Heart left ventricle (tissue), 16 donors: ENCODE measurements at regions not wholly inside any gene's neighbourhood (a gene's known extent, or its start where the extent isn't known, plus 50 kb on each side); places are given as distances from the start of the nearest gene placed in this dataset.
A peak's percentile ranks its signal among the peaks of the same experiment; 100 is the strongest.

Experiments
- ATAC-seq, 4 donors: fragments of 200-7000 bp; cut with Tn5 transposase; one replicate each; pipeline ENCODE4 v1.9.1; 2020 to 2022; ENCODE audit warnings: moderate library complexity in 4 of 4, mild to moderate bottlenecking in 3 of 4, moderate number of reproducible peaks in 1 of 4
- DNase-seq, 5 donors: peaks; one replicate each; pipeline ENCODE4 v3.0.0-alpha.2; 2020
- H3K27ac ChIP-seq, 12 donors: fragments of 200-600 bp; sonication (generic) in 4 of 12; one replicate each; pipeline versions ENCODE4 v1.5.0 to v1.8.0; 2016 to 2022; ENCODE audit warnings: mild to moderate bottlenecking in 2 of 12
- H3K27me3 ChIP-seq, 9 donors: fragments of 200-600 bp; sonication (generic) in 2 of 9; one replicate each; pipeline versions ENCODE4 v1.5.1 to v1.8.0; 2016 to 2022; ENCODE audit warnings: mild to moderate bottlenecking in 3 of 9
- H3K36me3 ChIP-seq, 9 donors: fragments of 200-600 bp; sonication (generic) in 2 of 9; one replicate each; pipeline versions ENCODE4 v1.5.0 to v1.8.0; 2018 to 2022; ENCODE audit warnings: mild to moderate bottlenecking in 2 of 9
- H3K4me1 ChIP-seq, 12 donors: fragments of 200-600 bp; sonication (generic) in 4 of 12; one replicate each; pipeline versions ENCODE4 v1.5.0 to v1.8.0; 2016 to 2022; ENCODE audit warnings: mild to moderate bottlenecking in 3 of 12
- H3K4me3 ChIP-seq, 12 donors: fragments of 200-600 bp; sonication (generic) in 4 of 12; one replicate each; pipeline versions ENCODE4 v1.5.0 to v1.8.0; 2017 to 2022; ENCODE audit warnings: mild to moderate bottlenecking in 9 of 12, moderate library complexity in 4 of 12
- H3K9me3 ChIP-seq, 12 donors: fragments of 200-600 bp; sonication (generic) in 4 of 12; one replicate each; pipeline versions ENCODE4 v1.5.0 to v1.8.0; 2016 to 2022; ENCODE audit warnings: mild to moderate bottlenecking in 1 of 12
- POLR2A ChIP-seq, 2 donors: fragments of 450-650 bp; IDR thresholded peaks; one replicate each; pipeline ENCODE4 v1.6.1; 2017; ENCODE audit warnings: antibody characterized with exemption in 2 of 2, mild to moderate bottlenecking in 2 of 2, moderate library complexity in 2 of 2
- WGBS, 4 donors: extraction: QIAGEN DNeasy Blood & Tissue Kit in 2 of 4; methylation state at CpG; one replicate each; pipeline versions ENCODE4 v1.1.5 to v1.1.7; 2013 to 2018; 5-methylcytosine and 5-hydroxymethylcytosine counted together
- intact Hi-C, 10 donors: fragments of 100-400 bp; cut with DNase I; formaldehyde crosslinking; loops; one replicate each; pipeline versions ENCODE4 v1.11.1 to v1.14.2; 2022
- TF ChIP-seq, protein P1 (sequence below), 12 donors: fragments of 200-600 bp; sonication (generic) in 4 of 12; IDR thresholded peaks; one replicate each; pipeline versions ENCODE4 v1.5.0 to v1.8.0; 2018 to 2022; ENCODE audit warnings: antibody characterized with exemption in 12 of 12, mild to moderate bottlenecking in 5 of 12
- donor health status: ischemic (EF 13 %, LVEDD 7.1; RV severe dilation, severe dysfunction).
- donor health status: healthy with polysubstance abuse.
- donor health status: DM: no; HTN: yes; CAD: no.
- donor health status: DM: no; HTN: no; CAD: no.
- donor health status: ischemic (EF 25% LVEDD 6.9; RV normal size, moderate dysfunction).
- donor health status: ischemic (EF 25% LVEDD 5.7; RV mildly dilated, moderate dysfunction).
- donor health status: healthy.
- donor health status: DM: yes; HTN: yes; CAD: no.
- donor health status: ischemic (EF 35%, LVEDD 5.7; RV mildly dilated, moderate dysfunction).
- donor health status: nonischemic (EF 11% LVEDD 7.7; RV severe dilation, severe dysfunction).
- donor health status: DM: yes; HTN: yes; CAD: no.
- donor health status: PGD.
- donor health status: ischemic (EF 29% LVEDD 5.4; RV normal size, mild dysfunction).
- donor health status: nonischemic (EF 23%, LVEDD 6.1; RV moderate dilation, normal function).

DNA sequence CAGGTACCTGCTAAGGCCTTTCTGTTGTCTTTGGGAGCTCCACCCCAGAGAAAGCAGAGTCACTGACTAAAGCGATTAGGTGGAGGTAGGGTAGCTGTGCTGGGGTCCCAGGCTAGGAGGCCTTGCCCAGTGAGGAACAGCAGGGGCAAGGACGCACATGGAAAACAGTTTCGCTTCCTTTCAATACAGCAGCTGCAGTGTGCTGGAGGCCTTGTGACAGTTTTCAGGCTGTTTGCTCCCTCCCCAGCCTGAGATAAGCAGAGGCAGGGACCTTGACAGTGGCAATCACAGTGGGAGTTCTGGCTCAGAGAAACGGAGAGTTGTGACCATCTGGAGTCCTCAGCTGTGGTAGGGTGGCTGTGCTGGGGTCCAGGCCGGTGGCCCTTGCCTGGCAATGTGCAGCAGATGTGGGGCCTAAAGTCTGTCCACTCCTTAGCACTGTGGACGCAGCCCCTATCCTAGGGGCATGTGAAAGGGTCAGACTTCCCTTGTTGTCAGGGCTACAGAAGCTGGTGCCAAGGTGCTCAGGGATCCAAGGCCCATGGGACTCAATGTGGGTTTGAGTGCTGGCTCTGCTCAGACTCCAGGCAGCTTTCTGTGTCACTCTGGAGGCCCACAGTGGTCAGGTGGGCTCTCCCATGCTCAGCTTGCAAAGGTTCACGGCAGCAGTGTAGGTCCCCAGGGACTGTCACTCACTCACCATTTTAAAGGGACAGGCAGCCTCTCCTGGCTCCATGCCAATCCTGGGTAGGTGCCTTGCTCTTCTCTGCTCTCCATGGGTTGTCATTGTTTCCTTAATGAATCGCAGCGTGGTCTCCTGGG lies 534.9 kb upstream of the FMR1 start:
- Histone ChIP-seq H3K4me1 (no peaks in the 10 kb centered on the region), H3K4me3 (no peak overlapping the region), H3K9me3 (no peaks in the 10 kb centered on the region), H3K27ac (no peak overlapping the region), H3K27me3 (no peaks in the 10 kb centered on the region), H3K36me3 (no peaks in the 10 kb centered on the region)
- no peak for TF ChIP-seq POLR2A (IDR thresholded peaks at IDR 0.05)
- TF ChIP-seq, protein P1, sequence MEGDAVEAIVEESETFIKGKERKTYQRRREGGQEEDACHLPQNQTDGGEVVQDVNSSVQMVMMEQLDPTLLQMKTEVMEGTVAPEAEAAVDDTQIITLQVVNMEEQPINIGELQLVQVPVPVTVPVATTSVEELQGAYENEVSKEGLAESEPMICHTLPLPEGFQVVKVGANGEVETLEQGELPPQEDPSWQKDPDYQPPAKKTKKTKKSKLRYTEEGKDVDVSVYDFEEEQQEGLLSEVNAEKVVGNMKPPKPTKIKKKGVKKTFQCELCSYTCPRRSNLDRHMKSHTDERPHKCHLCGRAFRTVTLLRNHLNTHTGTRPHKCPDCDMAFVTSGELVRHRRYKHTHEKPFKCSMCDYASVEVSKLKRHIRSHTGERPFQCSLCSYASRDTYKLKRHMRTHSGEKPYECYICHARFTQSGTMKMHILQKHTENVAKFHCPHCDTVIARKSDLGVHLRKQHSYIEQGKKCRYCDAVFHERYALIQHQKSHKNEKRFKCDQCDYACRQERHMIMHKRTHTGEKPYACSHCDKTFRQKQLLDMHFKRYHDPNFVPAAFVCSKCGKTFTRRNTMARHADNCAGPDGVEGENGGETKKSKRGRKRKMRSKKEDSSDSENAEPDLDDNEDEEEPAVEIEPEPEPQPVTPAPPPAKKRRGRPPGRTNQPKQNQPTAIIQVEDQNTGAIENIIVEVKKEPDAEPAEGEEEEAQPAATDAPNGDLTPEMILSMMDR (IDR thresholded peaks at IDR 0.05): no peak
- intact Hi-C loops: no loop called here
- WGBS, 4 donors: 38 to 62% (median 49%) methylated on average over 8 to 9 of the region's 9 CpGs
- ATAC-seq (peak in 1 of 4 donors; percentile 33), DNase-seq (no peak)

DNA sequence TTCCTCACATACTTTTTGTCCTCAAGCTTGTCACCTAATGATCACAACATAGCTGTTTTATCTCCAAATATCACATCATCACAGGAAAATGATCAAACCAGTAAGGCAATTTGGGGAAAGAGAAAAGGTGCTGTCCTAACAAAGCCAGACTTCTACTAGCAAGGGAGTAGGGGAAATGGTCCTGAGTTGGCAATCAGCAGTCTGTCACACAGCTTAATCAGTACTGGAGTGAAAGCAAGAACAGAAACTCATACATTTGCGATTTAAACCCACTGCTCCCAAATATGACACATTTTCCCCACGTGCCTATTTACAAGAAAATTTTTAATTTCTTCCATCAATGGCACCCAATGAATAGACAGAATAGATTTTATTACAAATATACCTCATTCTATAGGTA lies 546.8 kb upstream of the FMR1 start:
- 40 to 71% (median 53%) methylated on average over 2 of the region's 2 CpGs for WGBS, 4 donors
- no peaks in the 10 kb centered on the region for H3K27me3 ChIP-seq

DNA sequence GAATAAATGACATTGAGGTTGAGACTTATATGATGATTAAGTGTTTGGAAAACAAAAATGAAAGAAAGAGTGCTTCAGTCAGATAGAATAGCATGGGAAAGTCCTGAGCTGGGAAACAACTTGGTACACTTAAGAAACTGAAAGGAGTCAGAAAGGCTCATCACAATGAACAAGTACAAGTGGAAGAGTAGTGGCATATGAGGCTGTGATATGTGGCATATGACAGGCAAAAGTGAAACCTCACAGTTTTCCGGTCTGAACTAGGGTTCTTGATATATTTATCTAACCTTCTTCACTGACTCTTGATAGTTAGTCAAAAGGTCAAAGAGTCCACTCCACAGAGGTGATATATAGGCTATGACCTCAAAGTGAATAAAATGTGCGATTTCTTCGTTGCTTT lies 537.1 kb upstream of the CXorf51A start:
- Histone ChIP-seq H3K9me3 (peaks cover 0 to 11% (median 0%) of the 10 kb centered on the region in 12 donors), H3K36me3 (no peaks in the 10 kb centered on the region), H3K27ac (no peak overlapping the region), H3K27me3 (no peaks in the 10 kb centered on the region), H3K4me1 (no peaks in the 10 kb centered on the region), H3K4me3 (no peak overlapping the region)
- DNase-seq (no peak), ATAC-seq (no peak)
- WGBS, 4 donors: 72 to 77% (median 74%) methylated on average over 3 of the region's 3 CpGs
- intact Hi-C loops: no loop called here
- no peak for TF ChIP-seq POLR2A (IDR thresholded peaks at IDR 0.05)
- TF ChIP-seq, protein P1 (IDR thresholded peaks at IDR 0.05): no peak

More for the DNA sequence above, 546.8 kb upstream of the FMR1 start:
- intact Hi-C loops: no loop called here
- Histone ChIP-seq H3K4me1 (no peaks in the 10 kb centered on the region), H3K36me3 (no peaks in the 10 kb centered on the region), H3K4me3 (no peak overlapping the region), H3K9me3 (no peaks in the 10 kb centered on the region), H3K27ac (no peak overlapping the region)
- DNase-seq (no peak), ATAC-seq (no peak)
- no peak for TF ChIP-seq POLR2A (IDR thresholded peaks at IDR 0.05)
- TF ChIP-seq, protein P1 (IDR thresholded peaks at IDR 0.05): no peak

DNA sequence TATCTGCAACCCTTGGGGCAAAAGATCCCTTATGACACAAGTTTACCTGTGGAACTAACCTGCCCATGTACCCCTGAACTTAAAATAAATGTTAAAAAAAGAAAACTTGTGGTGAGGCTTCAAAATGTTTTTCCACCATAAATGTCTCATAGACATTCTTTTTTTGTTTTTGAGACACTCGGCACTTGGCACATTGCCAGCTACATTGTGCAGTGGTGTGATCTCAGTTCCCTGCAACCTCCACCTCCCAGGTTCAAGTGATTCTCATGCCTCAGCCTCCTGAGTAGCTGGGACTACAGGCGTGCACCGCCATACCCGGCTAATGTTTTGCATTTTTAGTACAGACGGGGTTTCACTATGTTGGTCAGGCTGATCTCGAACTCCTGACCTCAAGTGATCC lies 528.9 kb upstream of the CXorf51A start:
- Histone ChIP-seq H3K9me3 (no peaks in the 10 kb centered on the region), H3K27ac (no peak overlapping the region), H3K27me3 (no peaks in the 10 kb centered on the region), H3K36me3 (no peaks in the 10 kb centered on the region), H3K4me1 (no peaks in the 10 kb centered on the region), H3K4me3 (no peak overlapping the region)
- intact Hi-C loops: no loop called here
- WGBS, 4 donors: 64 to 82% (median 80%) methylated on average over 6 of the region's 6 CpGs
- DNase-seq (no peak), ATAC-seq (no peak)
- no peak for TF ChIP-seq POLR2A (IDR thresholded peaks at IDR 0.05)
- TF ChIP-seq, protein P1 (IDR thresholded peaks at IDR 0.05): no peak
